HG02885 (cell line): ENCODE measurements at regions not wholly inside any gene's neighbourhood (a gene's known extent, or its start where the extent isn't known, plus 50 kb on each side); places are given as distances from the start of the nearest gene placed in this dataset.

Experiments used
- ATAC-seq: cut with Tn5 transposase; IDR thresholded peaks from one replicate; pipeline ENCODE4 v1.9.1; 2021; ENCODE audit warnings: mild to moderate bottlenecking; ENCODE audit not compliant: unreplicated experiment, poor library complexity

DNA sequence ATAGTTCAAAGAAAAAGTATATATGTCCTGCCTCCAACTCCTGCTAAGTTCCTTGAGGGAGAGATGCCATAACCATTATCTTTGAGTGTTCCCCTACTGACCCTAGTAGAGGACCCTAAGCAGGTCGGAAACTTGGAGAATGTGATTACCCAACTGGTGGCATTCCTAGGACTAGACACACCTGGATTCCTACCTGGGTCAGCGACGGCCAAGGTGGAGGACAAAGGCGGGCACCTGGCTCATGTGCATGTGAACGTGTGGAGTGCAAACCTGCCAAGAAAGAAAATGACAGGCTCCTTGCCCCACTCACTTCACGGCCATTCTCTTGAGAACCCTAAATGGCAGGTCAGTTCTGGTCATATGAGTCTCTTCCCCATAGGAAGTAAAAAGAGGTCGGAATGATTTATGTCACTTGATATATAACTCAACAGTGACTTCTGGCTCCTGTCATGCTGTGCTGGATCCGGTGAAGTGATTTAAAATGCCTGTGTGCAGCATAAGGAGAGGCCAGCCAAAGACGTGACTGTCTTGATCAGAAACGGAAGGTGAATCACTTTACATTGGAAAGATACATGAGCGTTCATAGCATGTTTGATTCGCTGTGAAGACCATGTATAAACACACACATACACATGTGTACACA is 371.6 kb downstream of the EIPR1 start:
- ATAC-seq: no peak

DNA sequence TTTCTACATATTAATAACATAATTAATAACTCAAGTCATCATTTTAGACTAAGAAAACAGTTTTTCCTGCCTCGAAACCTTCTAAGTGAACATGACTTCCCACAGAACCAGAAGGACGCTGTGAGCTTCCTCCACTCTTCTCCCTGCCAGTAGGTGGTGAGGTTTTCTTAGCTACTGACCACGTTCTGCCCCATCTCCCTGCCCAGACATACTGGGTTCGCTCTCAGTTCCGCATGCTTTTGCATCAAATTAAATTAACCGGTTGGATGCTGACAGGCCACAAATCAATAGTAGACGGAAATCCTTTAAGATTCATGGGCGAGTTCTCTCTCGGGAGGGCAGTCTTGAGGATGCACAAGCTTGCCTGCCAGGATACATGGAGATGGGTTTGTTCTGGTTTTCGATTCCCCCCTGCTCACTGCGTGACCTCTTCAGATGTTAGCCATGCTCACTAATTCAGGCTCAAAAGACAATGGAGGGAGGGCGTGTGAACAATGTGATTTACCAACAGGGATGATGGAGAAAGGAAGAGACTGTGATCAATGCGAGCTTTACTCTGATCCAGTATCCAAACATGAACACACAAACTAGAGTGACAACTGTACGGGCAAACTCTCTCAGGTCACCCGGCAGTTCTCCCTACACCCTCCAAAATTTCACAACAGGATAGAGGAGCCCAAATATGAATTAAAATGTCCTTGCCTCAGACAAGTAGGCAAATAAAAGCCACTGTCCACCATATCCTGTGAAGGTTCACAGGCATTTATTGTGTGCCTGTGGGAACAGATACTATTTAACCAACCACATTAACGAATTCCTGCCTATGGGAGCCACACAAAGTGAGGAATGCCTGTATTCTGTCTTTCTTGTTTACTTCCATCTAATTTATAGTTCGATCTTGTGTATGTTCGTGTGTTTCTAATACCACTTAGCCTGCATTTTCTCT is 375.7 kb downstream of the EIPR1 start:
- ATAC-seq: no peak

DNA sequence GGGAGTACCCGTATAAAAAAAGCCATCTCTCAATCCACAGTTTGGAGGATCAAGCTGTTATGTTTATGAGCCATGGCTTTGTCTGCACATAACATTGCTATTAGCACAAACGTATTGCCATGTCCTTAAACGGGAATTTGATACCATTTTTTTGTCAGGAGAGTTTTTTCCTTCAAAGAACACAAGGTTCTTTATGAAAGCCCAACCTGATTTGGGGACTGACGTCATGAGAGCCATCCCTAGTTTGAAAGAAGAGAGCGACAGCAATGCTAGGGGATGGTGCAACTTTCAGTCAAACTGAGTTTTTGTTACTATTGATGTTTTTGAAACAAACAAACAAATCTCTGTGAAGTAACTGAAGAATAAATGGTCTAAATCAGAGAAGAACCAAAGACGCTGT is 376.6 kb downstream of the EIPR1 start:
- ATAC-seq: no peak

DNA sequence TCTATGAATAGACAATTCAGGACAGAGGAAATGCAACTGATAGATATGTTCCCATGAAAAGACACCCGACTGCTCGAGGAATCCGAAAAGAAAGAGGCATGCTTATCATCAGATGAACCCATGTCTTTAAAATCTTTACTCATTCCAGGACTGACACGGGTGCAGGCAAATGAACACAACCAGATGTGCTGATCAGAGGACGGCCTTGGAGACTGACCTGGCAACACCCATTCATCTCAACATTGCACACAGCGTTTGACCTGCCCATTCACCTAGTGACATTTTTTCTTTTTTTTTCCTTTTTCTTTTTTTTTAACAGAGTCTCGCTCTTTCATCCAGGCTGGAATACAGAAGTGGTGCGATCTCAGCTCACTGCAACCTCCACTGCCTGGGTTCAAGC is 377.5 kb downstream of the EIPR1 start:
- no peak for ATAC-seq

DNA sequence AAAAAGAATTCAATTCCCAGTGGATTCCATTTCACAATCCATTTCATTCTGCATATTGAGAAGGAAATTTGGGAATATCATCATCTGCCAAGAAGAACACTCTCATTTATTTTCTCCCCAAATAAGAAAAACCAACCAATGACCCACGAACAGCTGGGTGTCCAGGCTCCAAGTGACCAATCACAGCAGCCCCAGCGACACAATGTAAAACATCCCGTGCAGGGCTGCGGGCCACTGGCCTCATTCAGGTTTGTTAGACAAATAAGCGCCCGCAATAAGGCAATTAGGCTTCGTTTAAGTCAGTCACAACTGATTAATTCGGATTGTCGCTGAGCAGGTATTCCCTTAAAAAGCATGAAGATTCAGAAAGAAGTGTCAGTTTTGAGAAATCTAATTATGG is 378.6 kb downstream of the EIPR1 start:
- ATAC-seq: no peak

DNA sequence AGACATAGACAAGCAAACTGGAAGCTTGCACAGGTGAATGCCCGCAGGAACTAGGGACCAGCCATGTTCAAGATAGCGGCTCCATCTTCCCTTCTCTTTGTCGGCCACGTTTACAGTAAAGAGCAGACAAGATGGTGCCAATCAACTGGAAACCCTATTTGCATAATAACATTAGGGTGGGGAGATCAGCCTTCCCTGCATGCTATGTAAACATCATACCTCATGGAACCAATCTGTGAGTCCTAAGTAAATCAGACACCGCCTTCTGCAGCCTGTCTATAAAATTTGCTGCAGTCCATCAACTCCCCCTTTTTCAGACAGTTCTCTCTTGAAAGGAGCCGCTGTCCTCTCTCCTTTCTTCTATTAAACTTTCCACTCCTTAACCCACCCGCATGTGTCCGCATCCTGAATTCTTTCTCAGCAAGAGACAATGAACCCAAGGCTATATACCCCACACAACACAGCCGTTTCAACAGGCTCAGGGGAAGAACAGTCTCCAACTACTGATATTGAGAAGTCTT is 384.4 kb downstream of the EIPR1 start:
- no peak for ATAC-seq

DNA sequence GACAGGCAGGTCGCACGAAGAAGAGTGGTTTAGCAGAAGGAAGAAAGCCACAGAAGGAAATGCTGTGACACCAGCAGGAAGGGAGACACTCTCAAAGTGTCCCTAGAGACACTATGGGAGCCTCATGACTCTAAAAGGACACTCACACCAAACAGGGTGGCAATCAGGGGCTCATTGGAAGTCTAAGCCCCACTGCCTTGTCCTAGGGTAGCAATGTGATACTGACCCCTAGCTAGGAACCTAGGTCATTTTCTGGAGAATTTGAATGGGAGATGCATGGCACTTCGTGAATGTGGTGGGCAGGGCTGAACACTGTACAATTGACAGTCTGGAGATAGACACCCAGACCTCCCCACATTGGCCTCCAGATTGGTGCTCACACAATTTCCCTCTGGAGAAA is 385.0 kb downstream of the EIPR1 start:
- ATAC-seq: no peak

- ATAC-seq: no peak
Observed at GRCh38 chr2:2985020-2985419, 392.6 kb downstream of the EIPR1 start.

DNA sequence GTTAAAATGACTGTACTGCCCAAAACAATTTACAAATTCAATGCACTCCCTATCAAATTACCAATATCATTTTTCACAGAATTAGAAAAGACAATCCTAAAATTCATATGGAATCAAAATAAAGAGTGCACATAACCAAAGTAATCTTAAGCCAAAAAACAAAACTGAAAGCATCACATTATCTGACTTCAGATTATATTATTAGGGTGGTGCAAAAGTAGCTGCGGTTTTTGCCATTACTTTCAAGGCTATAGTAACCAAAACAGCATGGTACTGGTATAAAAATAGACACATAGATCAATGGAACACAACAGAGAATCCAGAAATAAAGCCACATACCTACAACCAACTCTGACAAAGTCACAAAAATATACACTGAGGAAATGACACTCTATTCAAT is 396.6 kb downstream of the EIPR1 start:
- ATAC-seq: no peak

- no peak for ATAC-seq
Observed at GRCh38 chr2:2974982-2975381, 402.6 kb downstream of the EIPR1 start.

GRCh38 chr2:2960441-2961133 is 417.0 kb downstream of the EIPR1 start:
- no peak for ATAC-seq

GRCh38 chr2:2950403-2950952 is 427.1 kb downstream of the EIPR1 start:
- no peak for ATAC-seq

DNA sequence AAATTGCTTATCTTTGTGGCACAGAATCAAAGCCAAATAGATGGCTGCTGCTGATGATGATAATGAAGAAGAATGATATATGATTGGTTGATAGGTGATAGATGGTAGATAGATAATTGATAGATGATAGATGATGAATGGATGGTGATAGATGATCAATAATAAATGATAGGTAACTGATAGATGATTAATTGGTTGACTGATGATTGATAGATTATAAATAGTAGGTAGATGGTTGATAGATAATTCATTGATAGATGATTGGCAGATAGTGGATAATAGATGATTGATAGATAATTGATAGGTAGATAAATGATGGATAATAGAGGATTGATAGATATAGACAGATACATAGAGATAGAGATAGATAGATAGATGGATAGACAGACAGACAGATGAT is 430.2 kb downstream of the EIPR1 start:
- ATAC-seq: no peak

- ATAC-seq: no peak
Observed at GRCh38 chr2:2942906-2943305, 434.7 kb downstream of the EIPR1 start.

DNA sequence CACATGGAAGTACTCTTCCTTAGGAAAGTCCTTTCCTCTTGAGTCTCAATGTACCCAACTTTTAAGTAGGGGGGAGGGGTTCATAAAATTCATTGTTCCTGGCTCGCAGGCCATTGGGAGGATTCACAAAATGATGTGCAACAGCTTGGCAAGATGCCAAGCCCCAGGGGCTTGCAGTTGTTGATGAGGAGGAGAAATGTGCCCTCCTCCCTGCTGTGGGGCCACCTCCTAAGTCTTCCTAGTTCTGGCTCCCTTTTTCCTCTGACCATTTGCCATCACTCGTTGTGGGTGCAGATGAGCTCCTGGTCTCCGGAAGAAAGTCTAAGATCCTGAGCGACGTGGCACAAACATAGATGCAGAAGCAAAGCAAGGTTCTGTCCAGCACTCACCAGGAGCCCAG is 435.4 kb downstream of the EIPR1 start:
- no peak for ATAC-seq

GRCh38 chr2:2941205-2941604 is 436.4 kb downstream of the EIPR1 start:
- no peak for ATAC-seq

DNA sequence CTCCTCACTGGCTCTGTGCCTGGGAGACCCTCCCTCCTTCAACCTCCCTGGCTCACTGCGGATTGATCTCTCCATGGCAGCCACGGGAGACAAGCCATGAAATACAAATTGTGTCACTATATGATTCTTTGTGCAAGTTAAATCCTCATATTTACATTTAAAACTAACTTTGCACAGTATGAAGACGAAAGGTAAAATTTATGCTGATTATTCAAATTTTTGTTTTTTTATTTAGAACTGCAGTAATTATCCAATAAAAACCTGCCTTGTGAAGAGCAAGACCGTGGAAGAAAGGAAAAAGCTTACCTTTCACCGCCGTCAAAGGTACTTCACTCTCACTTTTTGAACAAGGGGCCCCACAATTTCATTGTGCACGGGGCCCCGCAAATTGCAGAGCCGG is 436.9 kb downstream of the EIPR1 start:
- no peak for ATAC-seq

DNA sequence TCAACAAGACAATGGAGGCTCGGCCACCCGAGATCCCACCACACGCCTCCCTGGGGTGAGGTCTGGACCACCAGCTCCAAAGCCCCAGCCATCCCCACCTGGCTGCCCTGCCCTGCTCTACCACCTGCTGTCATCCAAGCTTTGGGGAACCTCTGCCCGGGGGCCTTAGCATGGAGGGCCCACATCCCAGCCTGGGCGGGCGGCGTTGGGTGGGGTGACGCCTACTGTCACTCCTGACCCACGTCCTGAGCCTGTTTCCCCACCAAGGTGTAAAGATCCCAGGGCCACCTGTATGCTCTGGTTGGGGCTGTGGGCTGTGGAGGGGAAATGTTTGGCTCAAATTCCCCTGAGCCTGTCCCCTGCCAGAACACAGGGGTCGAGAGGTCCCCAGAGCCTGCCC is 437.6 kb downstream of the EIPR1 start:
- ATAC-seq: no peak

GRCh38 chr2:2939078-2939795 is 438.4 kb downstream of the EIPR1 start:
- ATAC-seq: no peak

DNA sequence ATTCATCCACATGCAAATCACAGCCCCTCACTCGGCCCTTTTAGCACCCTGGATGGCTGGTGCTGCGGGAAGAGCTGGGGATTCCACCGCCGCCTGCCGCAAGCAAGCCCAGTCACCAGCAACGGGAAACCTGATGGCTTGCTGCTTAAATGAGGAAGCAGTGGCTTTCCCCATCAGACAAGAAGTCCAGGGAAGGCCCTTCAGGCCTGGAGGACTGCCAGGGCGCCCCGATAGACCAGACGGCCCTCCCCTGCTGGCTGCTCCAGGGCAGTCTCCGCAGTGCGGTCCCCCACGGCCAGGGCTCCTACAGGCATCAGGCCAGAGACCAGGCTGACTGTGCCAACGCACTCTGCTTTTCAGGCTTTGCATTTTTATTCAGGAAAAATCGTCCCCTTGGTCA is 439.1 kb downstream of the EIPR1 start:
- ATAC-seq: no peak
